Activated naive CD4-positive, alpha-beta T cell treated with anti-CD3 and anti-CD28 coated beads, Interleukin-2, amount 50 U/mL, for 24 hours (primary cell): ENCODE measurements at regions not wholly inside any gene's neighbourhood (a gene's known extent, or its start where the extent isn't known, plus 50 kb on each side); places are given as distances from the start of the nearest gene placed in this dataset.

Source experiments
- H3K27ac Mint-ChIP-seq: one replicate; pipeline ENCODE4 v1.8.0; 2021; ENCODE audit warnings: mild to moderate bottlenecking, mixed read lengths
- H3K27me3 Mint-ChIP-seq: one replicate; pipeline ENCODE4 v1.8.0; 2021; ENCODE audit warnings: mixed read lengths
- H3K36me3 Mint-ChIP-seq: one replicate; pipeline ENCODE4 v1.8.0; 2021; ENCODE audit warnings: mixed read lengths
- H3K4me1 Mint-ChIP-seq: one replicate; pipeline ENCODE4 v1.8.0; 2021; ENCODE audit warnings: mixed read lengths
- H3K4me3 Mint-ChIP-seq: one replicate; pipeline ENCODE4 v1.8.0; 2021; ENCODE audit warnings: mild to moderate bottlenecking, mixed read lengths
- H3K9me3 Mint-ChIP-seq: one replicate; pipeline ENCODE4 v1.8.0; 2021; ENCODE audit warnings: mixed read lengths

DNA sequence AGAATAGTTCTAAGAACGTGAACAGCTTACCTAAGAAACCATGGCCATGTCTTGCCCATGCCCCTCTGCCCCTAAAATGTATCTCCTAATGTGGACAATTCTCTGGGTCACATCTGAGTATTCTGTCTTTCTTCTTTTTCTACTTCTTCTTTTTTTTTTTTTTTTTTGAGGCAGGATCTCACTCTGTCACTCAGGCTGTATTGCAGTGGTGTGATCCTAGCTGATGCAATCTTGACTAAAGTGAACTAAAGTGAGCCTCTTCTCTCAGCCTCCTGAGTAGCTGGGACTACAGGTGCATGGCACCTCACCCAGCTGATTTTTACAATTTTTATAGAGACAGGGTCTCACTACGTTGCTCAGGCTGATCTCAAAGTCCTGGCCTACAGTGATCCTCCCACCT, 204.8 kb upstream of the ZPLD1 start:
- H3K4me3 Mint-ChIP-seq: no peak overlapping the region
- H3K4me1 Mint-ChIP-seq: peaks cover 6% of the 10 kb centered on the region
- no peaks in the 10 kb centered on the region for H3K27me3 Mint-ChIP-seq
- H3K36me3 Mint-ChIP-seq: no peaks in the 10 kb centered on the region
- H3K9me3 Mint-ChIP-seq: no peaks in the 10 kb centered on the region
- H3K27ac Mint-ChIP-seq: no peak overlapping the region

DNA sequence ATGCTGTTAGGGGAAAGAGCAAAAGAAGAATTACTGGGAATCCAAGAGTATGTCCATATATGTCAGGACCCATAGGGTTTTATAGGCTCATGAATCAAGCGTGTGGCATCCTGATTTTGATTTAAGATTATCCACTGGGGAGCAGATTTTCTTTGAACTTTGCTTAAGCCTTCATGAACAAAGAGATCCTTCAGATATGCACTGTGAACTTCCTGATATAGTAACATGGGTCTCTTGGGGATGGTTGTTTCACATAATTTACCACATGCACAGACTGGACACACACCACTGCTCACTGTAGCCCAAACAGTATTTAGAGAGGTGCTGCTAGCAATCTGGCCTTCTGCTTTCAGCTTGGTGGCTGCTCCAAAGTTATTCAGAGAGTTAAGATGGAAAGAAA, 200.9 kb upstream of the ZPLD1 start:
- no peak overlapping the region for H3K27ac Mint-ChIP-seq
- H3K36me3 Mint-ChIP-seq: no peaks in the 10 kb centered on the region
- no peaks in the 10 kb centered on the region for H3K27me3 Mint-ChIP-seq
- H3K9me3 Mint-ChIP-seq: no peaks in the 10 kb centered on the region
- no peaks in the 10 kb centered on the region for H3K4me1 Mint-ChIP-seq
- H3K4me3 Mint-ChIP-seq: no peak overlapping the region

DNA sequence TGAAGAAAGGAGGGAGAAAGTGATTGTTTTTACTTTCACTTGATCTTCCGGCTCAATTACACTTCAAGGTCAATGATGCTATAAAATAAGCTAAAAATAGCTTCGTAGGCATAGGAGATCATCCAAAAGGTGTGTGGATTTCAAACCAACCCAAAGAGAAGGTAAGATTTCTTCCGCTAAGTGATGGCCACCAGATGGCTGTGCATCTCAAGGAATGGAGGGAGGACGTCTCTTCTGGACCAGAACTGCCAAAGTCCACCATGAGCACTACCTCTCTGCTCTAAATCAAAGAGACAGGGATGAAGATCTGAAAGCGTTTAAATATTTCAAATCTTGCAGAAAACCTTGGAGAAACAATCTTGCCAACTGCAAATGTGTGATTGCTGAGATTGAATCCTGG, 199.1 kb upstream of the ZPLD1 start:
- no peak overlapping the region for H3K27ac Mint-ChIP-seq
- H3K4me1 Mint-ChIP-seq: no peaks in the 10 kb centered on the region
- H3K4me3 Mint-ChIP-seq: no peak overlapping the region
- no peaks in the 10 kb centered on the region for H3K9me3 Mint-ChIP-seq
- H3K36me3 Mint-ChIP-seq: no peaks in the 10 kb centered on the region
- no peaks in the 10 kb centered on the region for H3K27me3 Mint-ChIP-seq

DNA sequence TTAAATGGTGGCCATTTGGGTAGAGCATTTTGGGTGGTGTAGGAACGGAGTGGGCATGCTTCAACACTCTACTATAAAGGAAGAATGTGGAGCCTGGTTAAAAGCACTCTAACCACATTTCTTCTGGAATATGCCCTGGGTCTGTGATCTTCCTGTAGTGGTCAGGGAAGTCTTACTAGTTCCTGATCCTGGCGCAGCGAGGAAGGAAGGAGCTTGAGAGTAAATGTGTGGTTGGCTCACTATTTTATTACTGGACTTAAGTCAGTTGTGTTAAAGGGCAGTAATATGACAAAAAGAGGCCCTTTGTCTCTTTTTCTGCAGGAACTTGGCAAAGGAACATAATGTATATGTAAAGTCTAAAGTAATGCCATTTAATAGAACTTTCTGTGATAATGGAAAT, 197.6 kb upstream of the ZPLD1 start:
- no peak overlapping the region for H3K27ac Mint-ChIP-seq
- H3K27me3 Mint-ChIP-seq: no peaks in the 10 kb centered on the region
- H3K4me1 Mint-ChIP-seq: no peaks in the 10 kb centered on the region
- no peaks in the 10 kb centered on the region for H3K9me3 Mint-ChIP-seq
- no peak overlapping the region for H3K4me3 Mint-ChIP-seq
- no peaks in the 10 kb centered on the region for H3K36me3 Mint-ChIP-seq

DNA sequence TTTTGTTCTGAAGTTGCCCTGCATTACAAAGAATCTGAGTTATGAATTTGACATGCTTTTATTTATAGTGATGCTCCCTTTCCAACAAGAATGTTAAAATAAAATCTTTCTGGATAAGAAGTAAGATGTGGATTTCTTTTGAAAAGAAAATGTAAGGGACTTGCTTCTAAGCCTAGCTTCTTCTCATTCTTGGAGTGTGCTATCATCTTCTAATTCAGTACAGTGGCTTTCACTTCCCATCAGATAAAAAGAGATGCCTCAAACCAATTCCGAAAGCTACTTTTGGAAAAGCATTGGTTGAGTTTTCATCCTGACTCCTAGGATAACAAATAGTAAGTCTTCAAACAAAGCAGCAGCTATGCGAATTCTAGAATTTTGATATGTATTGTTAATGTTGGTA, 197.0 kb upstream of the ZPLD1 start:
- Mint-ChIP-seq H3K4me1 (no peaks in the 10 kb centered on the region), H3K27ac (no peak overlapping the region), H3K9me3 (no peaks in the 10 kb centered on the region), H3K36me3 (no peaks in the 10 kb centered on the region), H3K4me3 (no peak overlapping the region), H3K27me3 (no peaks in the 10 kb centered on the region)

DNA sequence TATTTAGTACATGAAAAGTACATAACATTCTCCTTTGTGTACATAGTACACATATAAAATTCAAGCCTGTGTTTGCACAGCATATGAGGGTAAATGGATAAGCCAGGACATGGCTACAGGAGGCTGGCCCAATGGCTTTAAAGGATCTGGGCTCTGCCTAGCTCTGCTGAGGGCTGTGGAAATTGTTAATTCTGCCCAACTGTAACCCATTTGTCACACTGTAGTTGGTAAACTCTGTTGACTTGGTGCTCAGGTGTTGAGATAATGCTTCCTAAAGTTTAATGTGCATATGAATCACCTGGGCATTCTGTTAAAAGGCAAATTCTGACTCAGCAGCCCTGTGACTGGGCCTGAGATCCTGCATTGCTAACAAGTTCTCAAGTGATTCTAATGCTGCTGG, 196.5 kb upstream of the ZPLD1 start:
- H3K36me3 Mint-ChIP-seq: no peaks in the 10 kb centered on the region
- no peak overlapping the region for H3K4me3 Mint-ChIP-seq
- no peaks in the 10 kb centered on the region for H3K27me3 Mint-ChIP-seq
- H3K9me3 Mint-ChIP-seq: no peaks in the 10 kb centered on the region
- no peak overlapping the region for H3K27ac Mint-ChIP-seq
- H3K4me1 Mint-ChIP-seq: no peaks in the 10 kb centered on the region

DNA sequence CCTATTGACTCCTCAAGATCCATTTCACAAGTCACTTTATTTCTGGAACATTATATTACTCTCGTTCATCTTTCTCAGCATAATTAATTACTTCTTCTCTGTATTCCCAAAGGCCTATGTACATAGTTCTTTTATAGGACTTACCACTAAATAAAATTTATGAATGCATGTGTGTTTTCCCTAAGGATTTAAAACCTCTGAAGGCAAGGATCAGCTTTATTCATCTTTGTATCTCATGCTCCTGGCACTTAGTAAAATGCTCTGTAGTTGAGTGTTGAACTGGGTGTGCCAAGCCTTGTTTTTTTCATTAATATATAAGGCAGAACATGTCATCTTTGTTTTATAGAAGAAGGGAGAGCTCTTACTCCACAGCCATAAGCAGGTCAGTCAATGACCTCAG, 194.1 kb upstream of the ZPLD1 start:
- Mint-ChIP-seq H3K4me1 (no peaks in the 10 kb centered on the region), H3K36me3 (no peaks in the 10 kb centered on the region), H3K27ac (no peak overlapping the region), H3K27me3 (no peaks in the 10 kb centered on the region), H3K4me3 (no peak overlapping the region), H3K9me3 (no peaks in the 10 kb centered on the region)

DNA sequence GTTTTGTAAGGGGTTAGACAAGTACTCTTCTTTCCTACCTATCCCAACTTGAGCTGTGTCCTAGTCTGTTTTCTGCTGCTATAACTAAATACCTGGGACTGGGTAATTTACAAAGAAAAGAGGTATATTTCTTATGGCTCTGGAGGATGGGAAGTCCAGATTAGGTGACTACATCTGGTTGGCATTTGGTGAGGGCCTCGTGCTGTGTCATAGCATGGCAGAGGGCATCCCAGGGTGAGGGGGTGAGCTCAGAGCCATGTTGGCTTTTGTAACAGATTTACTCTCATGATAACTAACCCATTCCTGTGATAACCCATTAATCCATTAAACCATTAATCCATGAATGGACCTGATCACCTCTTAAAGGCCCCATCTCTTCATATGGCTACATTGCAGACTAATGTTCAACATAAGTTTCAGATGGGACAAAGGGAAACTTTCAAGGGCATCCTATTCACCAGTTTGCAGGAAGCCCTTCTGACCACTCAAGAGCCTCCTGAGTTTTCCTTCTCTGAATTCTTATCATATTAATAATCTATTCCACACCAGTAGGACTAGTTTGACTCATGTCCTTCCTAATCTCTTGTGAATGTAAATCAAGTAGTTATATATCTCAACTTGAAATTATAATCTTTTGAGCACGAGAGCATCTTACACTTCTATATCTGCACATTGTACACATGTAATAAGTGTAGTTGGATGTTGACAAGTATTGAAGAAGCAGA, 185.7 kb upstream of the ZPLD1 start:
- Mint-ChIP-seq H3K4me3 (no peak overlapping the region), H3K27ac (no peak overlapping the region), H3K27me3 (peaks cover 5% of the 10 kb centered on the region), H3K4me1 (no peaks in the 10 kb centered on the region), H3K9me3 (no peaks in the 10 kb centered on the region), H3K36me3 (no peaks in the 10 kb centered on the region)

DNA sequence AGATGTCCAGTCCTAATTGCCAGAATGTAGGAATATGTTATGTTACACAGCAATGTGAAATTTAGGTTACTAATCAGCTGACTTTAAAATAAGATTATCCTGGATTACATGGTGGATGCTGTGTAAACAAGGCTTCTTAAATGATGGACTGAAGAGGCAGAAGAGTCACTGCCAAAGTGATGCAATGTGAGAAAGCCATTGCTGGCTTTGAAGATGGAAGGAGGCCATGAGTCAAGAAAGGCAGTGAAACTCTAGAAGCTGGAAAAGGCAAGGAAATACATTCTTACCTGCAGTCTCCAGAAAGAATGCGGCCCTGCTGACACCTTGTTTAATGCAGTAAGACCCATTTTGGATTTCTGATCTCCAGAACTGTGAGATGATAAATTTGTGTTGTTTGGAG, 179.1 kb upstream of the ZPLD1 start:
- Mint-ChIP-seq H3K36me3 (no peaks in the 10 kb centered on the region), H3K4me3 (no peak overlapping the region), H3K4me1 (no peaks in the 10 kb centered on the region), H3K9me3 (no peaks in the 10 kb centered on the region), H3K27me3 (peaks cover 7% of the 10 kb centered on the region), H3K27ac (no peak overlapping the region)

DNA sequence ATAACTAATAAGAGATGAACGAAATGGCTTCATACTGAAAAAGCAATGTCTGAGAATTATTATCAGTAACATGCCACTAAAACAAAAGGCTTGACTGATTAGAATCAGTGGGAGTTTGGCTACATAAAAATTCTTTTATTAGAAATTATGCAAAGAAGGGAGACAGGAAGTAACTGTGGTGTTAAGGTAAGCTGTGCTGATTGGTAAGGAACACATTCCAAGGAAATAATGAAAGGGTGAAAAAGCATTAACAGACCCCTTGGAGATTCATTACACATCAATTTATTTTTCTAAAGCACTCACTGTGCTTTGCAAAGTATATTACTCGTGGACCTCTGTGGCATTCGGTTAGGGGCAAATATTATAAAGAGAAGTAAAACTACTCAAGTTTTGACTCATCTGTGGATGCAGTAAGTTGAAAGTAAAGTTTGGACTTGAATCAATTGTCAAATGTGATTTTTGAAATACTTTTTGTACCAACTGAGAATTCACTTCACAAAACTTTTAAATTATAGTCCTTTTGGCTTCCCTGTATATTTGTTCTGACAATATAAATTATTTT, 176.1 kb upstream of the ZPLD1 start:
- Mint-ChIP-seq H3K4me1 (no peaks in the 10 kb centered on the region), H3K4me3 (no peak overlapping the region), H3K36me3 (no peaks in the 10 kb centered on the region), H3K27me3 (peaks cover 5% of the 10 kb centered on the region), H3K27ac (no peak overlapping the region), H3K9me3 (no peaks in the 10 kb centered on the region)

DNA sequence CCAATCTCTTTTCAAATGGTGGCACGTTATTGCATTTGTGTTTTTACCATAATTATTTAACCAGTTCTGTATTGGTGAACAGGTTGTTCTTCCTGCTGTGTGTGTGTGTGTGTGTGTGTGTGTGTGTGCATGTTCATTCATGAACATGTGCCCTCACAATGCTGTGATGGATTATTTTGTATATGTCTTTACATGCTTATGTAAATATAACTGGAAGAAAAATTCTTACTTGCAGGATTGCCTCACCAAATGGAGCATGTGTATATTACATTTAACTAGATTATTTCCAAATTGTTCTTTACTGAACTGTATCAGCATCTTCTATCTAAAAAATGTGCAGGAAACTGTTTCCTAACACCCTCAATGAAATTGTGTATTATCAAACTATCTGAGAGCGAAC, 175.2 kb upstream of the ZPLD1 start:
- H3K4me3 Mint-ChIP-seq: no peak overlapping the region
- no peaks in the 10 kb centered on the region for H3K4me1 Mint-ChIP-seq
- H3K27me3 Mint-ChIP-seq: peaks cover 4% of the 10 kb centered on the region
- no peaks in the 10 kb centered on the region for H3K9me3 Mint-ChIP-seq
- no peak overlapping the region for H3K27ac Mint-ChIP-seq
- H3K36me3 Mint-ChIP-seq: no peaks in the 10 kb centered on the region

DNA sequence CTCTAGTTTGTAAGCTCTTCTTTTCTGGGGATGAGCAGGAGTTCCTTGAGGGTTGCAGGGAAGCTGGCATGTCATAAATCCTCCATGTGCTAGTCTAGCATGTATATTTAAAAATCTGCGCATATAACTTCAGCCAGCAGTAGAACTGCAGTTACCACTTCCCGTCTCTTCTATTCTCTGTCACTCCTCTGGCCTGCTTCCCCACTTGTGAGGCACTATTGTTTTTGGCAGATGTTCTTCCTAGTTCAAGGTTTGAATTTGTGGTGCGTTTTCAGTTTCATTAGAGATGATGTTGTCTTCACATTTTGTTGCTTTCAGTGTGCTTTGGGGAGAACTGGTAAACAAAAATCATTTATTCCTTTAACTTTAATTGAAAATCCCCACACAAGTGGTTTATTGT, 169.1 kb upstream of the ZPLD1 start:
- Mint-ChIP-seq H3K27ac (no peak overlapping the region), H3K27me3 (peaks cover 5% of the 10 kb centered on the region), H3K9me3 (no peaks in the 10 kb centered on the region), H3K4me1 (no peaks in the 10 kb centered on the region), H3K36me3 (no peaks in the 10 kb centered on the region), H3K4me3 (no peak overlapping the region)

DNA sequence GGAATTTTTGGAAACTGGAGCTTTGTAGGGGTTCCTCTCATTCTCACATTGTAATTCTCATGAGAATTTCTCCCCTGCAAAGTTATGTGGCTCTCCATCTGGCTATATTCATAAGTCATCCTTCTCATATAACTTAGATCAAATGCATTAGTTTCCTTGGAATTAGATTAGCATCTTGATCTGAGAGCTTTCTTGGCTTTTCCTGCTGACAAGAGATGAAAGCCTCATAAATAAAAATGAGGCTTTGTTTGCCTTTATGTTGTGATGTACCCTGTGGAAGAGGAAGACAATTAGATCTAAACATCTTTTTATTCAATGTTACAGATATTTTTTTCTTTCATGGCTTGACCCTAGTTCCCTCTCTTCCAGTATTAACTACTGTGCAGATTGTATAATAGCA, 165.4 kb upstream of the ZPLD1 start:
- Mint-ChIP-seq H3K4me1 (no peaks in the 10 kb centered on the region), H3K4me3 (no peak overlapping the region), H3K36me3 (no peaks in the 10 kb centered on the region), H3K27ac (no peak overlapping the region), H3K9me3 (no peaks in the 10 kb centered on the region), H3K27me3 (peaks cover 4% of the 10 kb centered on the region)

DNA sequence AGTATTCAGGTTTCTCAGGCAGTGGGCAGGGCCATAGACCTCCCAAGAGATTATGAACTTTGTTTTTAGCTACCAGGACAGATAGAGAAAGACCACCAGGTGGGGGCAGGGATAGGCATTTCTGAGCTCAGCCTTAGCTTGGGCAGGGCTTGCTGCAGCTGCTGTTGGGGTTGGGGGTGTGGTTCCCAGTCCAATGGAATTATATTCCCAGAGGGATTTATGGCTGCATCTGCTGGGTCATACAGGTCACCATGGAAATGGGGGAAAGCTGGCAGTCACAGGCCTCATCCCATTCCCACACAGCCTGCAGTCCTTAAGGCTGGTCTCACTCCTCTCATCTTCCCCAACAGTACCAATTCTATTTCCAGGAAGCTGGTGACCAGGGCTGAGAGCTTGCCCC, 144.6 kb upstream of the ZPLD1 start:
- Mint-ChIP-seq H3K9me3 (peaks cover 6% of the 10 kb centered on the region), H3K27ac (no peak overlapping the region), H3K4me1 (no peaks in the 10 kb centered on the region), H3K36me3 (no peaks in the 10 kb centered on the region), H3K27me3 (peaks cover 20% of the 10 kb centered on the region), H3K4me3 (no peak overlapping the region)

DNA sequence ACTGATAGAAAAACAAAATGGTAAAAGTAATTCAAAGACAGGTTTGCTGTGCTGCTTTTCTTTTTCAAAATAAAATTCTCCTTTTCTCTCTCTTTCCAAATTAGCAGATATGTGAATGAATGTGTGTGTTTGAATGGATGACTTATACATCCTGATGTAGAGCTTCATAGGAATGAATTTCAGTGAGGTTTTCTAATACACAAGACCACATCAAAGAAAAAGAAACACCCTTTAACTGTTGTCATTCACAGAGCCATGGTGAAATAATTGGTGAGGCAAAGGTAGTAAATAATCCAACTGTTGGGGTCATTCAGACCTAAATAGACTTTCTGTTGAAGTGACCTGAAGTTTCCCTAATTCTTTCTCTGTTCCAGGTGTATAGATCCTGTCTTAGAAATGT, 139.1 kb upstream of the ZPLD1 start:
- Mint-ChIP-seq H3K27ac (no peak overlapping the region), H3K36me3 (no peaks in the 10 kb centered on the region), H3K27me3 (peaks cover 17% of the 10 kb centered on the region), H3K4me3 (no peak overlapping the region), H3K9me3 (no peaks in the 10 kb centered on the region), H3K4me1 (no peaks in the 10 kb centered on the region)

DNA sequence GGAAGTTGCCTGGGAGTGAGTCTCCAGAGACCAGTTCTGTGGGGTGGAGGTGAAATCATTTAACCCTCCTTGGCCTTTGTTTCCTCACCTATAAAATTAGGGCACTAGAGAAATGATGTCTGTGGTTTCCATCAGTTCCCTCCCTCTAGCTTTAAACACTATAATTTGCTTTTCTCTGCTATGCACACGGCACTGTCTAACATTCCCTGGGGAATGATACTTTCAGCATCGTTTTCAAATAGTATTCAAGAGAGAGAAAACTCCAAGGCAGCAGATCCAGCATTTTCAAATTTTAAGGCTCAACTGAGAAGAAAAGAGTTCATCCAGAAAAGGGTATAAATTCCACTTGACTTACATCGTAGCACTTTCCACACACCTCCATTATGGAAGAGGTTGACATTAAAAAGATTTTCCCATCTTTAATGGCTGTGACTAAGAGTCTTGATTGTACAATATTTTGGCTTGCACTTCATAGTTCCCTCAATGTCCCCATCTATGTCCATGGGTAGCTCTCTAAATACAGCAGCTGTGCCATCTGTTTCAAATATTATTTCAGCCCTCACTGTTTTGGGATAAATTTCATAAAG, 137.7 kb upstream of the ZPLD1 start:
- H3K9me3 Mint-ChIP-seq: no peaks in the 10 kb centered on the region
- no peak overlapping the region for H3K4me3 Mint-ChIP-seq
- peaks cover 15% of the 10 kb centered on the region for H3K27me3 Mint-ChIP-seq
- no peaks in the 10 kb centered on the region for H3K36me3 Mint-ChIP-seq
- H3K27ac Mint-ChIP-seq: no peak overlapping the region
- H3K4me1 Mint-ChIP-seq: no peaks in the 10 kb centered on the region
